Thyroid gland (tissue), 4 donors: ENCODE measurements at regions not wholly inside any gene's neighbourhood (a gene's known extent, or its start where the extent isn't known, plus 50 kb on each side); places are given as distances from the start of the nearest gene placed in this dataset.

Source experiments
- DNase-seq, 2 donors: peaks; one replicate each; pipeline ENCODE4 v3.0.0-alpha.2; 2019
- H3K27ac ChIP-seq, 3 donors: fragments of 200-600 bp; sonication (generic); 1 replicate in 2 of 3; 2 replicates in 1 of 3; pipeline ENCODE4 v1.5.1; 2016 to 2019; ENCODE audit warnings: mild to moderate bottlenecking in 1 of 3, moderate library complexity in 1 of 3
- H3K27me3 ChIP-seq: fragments of 200-600 bp; sonication (generic); one replicate; pipeline ENCODE4 v1.5.1; 2019
- H3K36me3 ChIP-seq, 2 donors: fragments of 200-600 bp; sonication (generic); one replicate each; pipeline ENCODE4 v1.5.1; 2016 to 2019
- H3K4me1 ChIP-seq, 2 donors: fragments of 200-600 bp; sonication (generic); one replicate each; pipeline ENCODE4 v1.5.1; 2017 to 2019
- H3K4me3 ChIP-seq, 3 donors: fragments of 200-600 bp; sonication (generic); replicated peaks in 1 of 3; 1 replicate in 2 of 3; 2 replicates in 1 of 3; pipeline ENCODE4 v1.5.1; 2016; ENCODE audit warnings: mild to moderate bottlenecking in 1 of 3
- H3K9me3 ChIP-seq: fragments of 200-600 bp; sonication (generic); one replicate; pipeline ENCODE4 v1.5.1; 2017
- CTCF ChIP-seq, 6 experiments: fragments of 200-600 bp in 3 of 6; fragments of 450-650 bp in 3 of 6; sonication (generic) in 3 of 6; IDR thresholded peaks; one replicate each; pipeline ENCODE4 v1.5.1; 2016 to 2019; ENCODE audit warnings: antibody characterized with exemption in 6 of 6, mild to moderate bottlenecking in 2 of 6, inconsistent platforms in 1 of 6, moderate library complexity in 1 of 6
- POLR2A ChIP-seq, 2 donors: fragments of 450-650 bp; IDR thresholded peaks; one replicate each; pipeline ENCODE4 v1.6.1; 2017; ENCODE audit warnings: antibody characterized with exemption in 2 of 2, mild to moderate bottlenecking in 2 of 2, moderate library complexity in 1 of 2
- WGBS, 2 donors: methylation state at CpG; one replicate each; pipeline ENCODE4 v1.1.5; 2017; 5-methylcytosine and 5-hydroxymethylcytosine counted together
- intact Hi-C: fragments of 100-400 bp; cut with DNase I; formaldehyde crosslinking; loops from one replicate; pipeline ENCODE4 v1.15.1; 2023

- H3K9me3 ChIP-seq, result no peaks in the 10 kb centered on the region
- no peaks in the 10 kb centered on the region for H3K36me3 ChIP-seq
- no peak for DNase-seq
- no peaks in the 10 kb centered on the region for H3K27me3 ChIP-seq
- no peak overlapping the region for H3K4me3 ChIP-seq
- WGBS, 2 donors, result 80 to 90% methylated on average over 6 of the region's 6 CpGs
- no peak for TF ChIP-seq CTCF (IDR thresholded peaks at IDR 0.05)
- no peak for TF ChIP-seq POLR2A (IDR thresholded peaks at IDR 0.05)
- no peak overlapping the region for H3K27ac ChIP-seq
- intact Hi-C loops, result no loop called here
- H3K4me1 ChIP-seq, result no peaks in the 10 kb centered on the region
Measured at GRCh38 chr6:164025180-164025579, 610.7 kb downstream of the QKI start.

DNA sequence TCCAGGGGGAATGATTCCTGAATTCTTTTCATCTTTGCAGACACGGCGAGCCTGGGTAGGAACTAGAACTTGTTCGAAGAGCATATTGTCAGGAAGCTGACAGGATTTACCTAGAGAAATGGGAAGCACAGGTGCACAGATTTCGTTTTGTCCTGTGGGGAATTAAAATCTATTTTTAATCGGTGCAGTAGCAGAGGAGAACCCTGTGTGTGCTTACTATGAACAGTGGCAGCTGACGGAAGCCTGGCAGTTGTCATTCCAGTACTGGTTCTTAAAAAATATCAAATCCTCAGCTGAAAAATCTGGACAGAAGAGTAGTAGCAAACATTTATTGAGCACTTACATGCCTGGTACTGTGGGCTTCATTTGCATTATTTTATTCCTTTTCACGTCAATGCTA, 609.0 kb downstream of the QKI start:
- no peak for DNase-seq
- H3K36me3 ChIP-seq, result no peaks in the 10 kb centered on the region
- WGBS, 2 donors, result 84 to 87% methylated on average over 7 of the region's 7 CpGs

GRCh38 chr6:164022632-164023031, 608.1 kb downstream of the QKI start:
- no peak for DNase-seq
- Histone ChIP-seq H3K27ac (no peak overlapping the region), H3K27me3 (no peaks in the 10 kb centered on the region), H3K4me1 (no peaks in the 10 kb centered on the region), H3K4me3 (no peak overlapping the region), H3K36me3 (no peaks in the 10 kb centered on the region), H3K9me3 (no peaks in the 10 kb centered on the region)
- intact Hi-C loops, result no loop called here
- WGBS, 2 donors, result 86 to 88% methylated on average over 13 of the region's 13 CpGs
- TF ChIP-seq POLR2A (IDR thresholded peaks at IDR 0.05) (no peak), CTCF (IDR thresholded peaks at IDR 0.05) (no peak)

More for the DNA sequence above, 609.0 kb downstream of the QKI start:
- Histone ChIP-seq H3K27me3 (no peaks in the 10 kb centered on the region), H3K4me1 (no peaks in the 10 kb centered on the region), H3K4me3 (no peak overlapping the region), H3K9me3 (no peaks in the 10 kb centered on the region), H3K27ac (no peak overlapping the region)
- no peak for TF ChIP-seq POLR2A (IDR thresholded peaks at IDR 0.05)
- no peak for TF ChIP-seq CTCF (IDR thresholded peaks at IDR 0.05)
- intact Hi-C loops, result no loop called here

DNA sequence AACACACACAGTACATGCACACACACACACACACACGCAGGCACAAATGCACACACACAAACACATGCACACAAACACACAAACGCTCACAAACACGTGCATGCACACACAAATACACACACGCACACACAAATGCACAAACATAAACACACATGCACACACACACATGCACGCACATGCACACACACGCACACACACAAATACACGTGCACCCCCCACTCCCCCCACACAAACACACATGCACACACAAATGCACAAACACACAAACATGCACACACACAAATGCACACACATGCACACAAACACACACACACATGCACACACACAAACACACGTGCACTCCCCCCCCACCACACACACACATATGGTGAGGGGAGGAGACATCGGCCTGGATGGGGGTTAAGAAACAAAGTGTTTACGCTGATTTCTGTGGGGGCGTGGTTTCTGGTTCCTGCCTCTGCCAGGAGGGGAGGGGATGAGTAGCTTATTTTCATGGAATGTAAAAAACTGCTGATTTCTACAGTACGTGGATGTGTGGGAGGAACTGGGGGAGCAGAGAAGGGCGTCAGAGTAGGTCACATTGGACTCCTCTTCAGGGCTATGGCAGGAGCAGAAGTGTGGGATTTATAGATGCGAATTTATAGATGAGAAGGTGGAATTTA, 607.2 kb downstream of the QKI start:
- no peak for DNase-seq
- no peak for TF ChIP-seq CTCF (IDR thresholded peaks at IDR 0.05)
- no peak for TF ChIP-seq POLR2A (IDR thresholded peaks at IDR 0.05)
- Histone ChIP-seq H3K9me3 (no peaks in the 10 kb centered on the region), H3K4me1 (no peaks in the 10 kb centered on the region), H3K4me3 (no peak overlapping the region), H3K27me3 (no peaks in the 10 kb centered on the region), H3K27ac (no peak overlapping the region), H3K36me3 (no peaks in the 10 kb centered on the region)
- 73 to 75% methylated on average over 14 of the region's 14 CpGs for WGBS, 2 donors
- intact Hi-C loops, result no loop called here

DNA sequence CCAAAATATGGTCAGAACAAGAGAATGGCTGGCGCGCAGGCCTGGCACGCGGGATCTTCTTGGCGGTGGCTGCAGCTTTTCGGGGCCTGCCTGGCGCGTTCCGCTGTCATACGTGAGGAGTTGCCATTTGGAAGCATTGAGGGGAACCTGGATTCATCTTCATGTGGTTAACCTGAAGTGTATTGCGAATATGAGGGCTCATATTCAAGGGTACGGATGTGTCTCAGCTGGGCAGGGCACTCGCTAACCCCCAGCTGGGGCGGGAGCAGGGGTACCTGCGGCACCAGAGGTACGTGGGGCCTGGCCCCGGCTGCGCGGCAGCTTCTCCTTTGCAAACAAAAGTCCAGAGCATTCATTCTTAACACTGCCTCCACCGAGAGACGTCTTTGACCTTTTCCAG, 605.6 kb downstream of the QKI start:
- intact Hi-C loops, result no loop called here

More for the DNA sequence above, 605.6 kb downstream of the QKI start:
- 95 to 96% methylated on average over 21 of the region's 21 CpGs for WGBS, 2 donors
- Histone ChIP-seq H3K4me3 (no peak overlapping the region), H3K9me3 (no peaks in the 10 kb centered on the region), H3K36me3 (no peaks in the 10 kb centered on the region), H3K27me3 (no peaks in the 10 kb centered on the region), H3K27ac (no peak overlapping the region), H3K4me1 (no peaks in the 10 kb centered on the region)
- no peak for TF ChIP-seq POLR2A (IDR thresholded peaks at IDR 0.05)
- no peak for TF ChIP-seq CTCF (IDR thresholded peaks at IDR 0.05)
- no peak for DNase-seq
